OCI-LY7 (cell line): ENCODE measurements at regions not wholly inside any gene's neighbourhood (a gene's known extent, or its start where the extent isn't known, plus 50 kb on each side); places are given as distances from the start of the nearest gene placed in this dataset.

Experiments
- BruUV-seq: library from RNA; stranded (reverse); fragments of 400-500 nt; replicated peaks from 2 replicates; lab custom pipeline; 2021; lab: Mats Ljungman, UMichigan
- CTCF ChIA-PET: fragments of 300-600 bp; sonication (Branson Sonifier 250); formaldehyde crosslinking; loops from one replicate; lab custom pipeline; 2022; ENCODE audit warnings: antibody characterized with exemption; ENCODE audit not compliant: unreplicated experiment; lab: Charles Lee
- POLR2A ChIA-PET: fragments of 300-600 bp; sonication (Branson Sonifier 250); formaldehyde crosslinking; loops from one replicate; lab custom pipeline; 2022; ENCODE audit warnings: antibody characterized with exemption; lab: Charles Lee
- DNase-seq: peaks from one replicate; pipeline ENCODE4 v3.0.0-alpha.2; 2015; ENCODE audit warnings: low spot score
- H2AFZ ChIP-seq: fragments of 200-600 bp; sonication (generic), shearing (Covaris generic); 2 replicates; pipeline ENCODE4 v1.6.1; 2014; ENCODE audit warnings: mild to moderate bottlenecking, antibody characterized with exemption, low read length, moderate library complexity
- H3K27ac ChIP-seq: fragments of 200-600 bp; sonication (generic); 2 replicates; pipeline ENCODE4 v1.5.1; 2014; ENCODE audit warnings: mixed run types, low read depth, mild to moderate bottlenecking, moderate library complexity, low read length, inconsistent platforms; ENCODE audit not compliant: poor library complexity, severe bottlenecking
- H3K36me3 ChIP-seq: fragments of 200-600 bp; sonication (generic); 2 replicates; pipeline ENCODE4 v1.6.1; 2014; ENCODE audit warnings: mild to moderate bottlenecking, antibody characterized with exemption, low read length, moderate library complexity, mixed read lengths; ENCODE audit not compliant: insufficient read depth
- H3K4me1 ChIP-seq: fragments of 200-600 bp; sonication (generic); 2 replicates; pipeline ENCODE4 v1.5.1; 2014; ENCODE audit warnings: mild to moderate bottlenecking, low read length; ENCODE audit not compliant: insufficient read depth, poor library complexity, severe bottlenecking
- H3K4me2 ChIP-seq: fragments of 200-600 bp; sonication (generic); 2 replicates; pipeline ENCODE4 v1.6.1; 2014; ENCODE audit warnings: mild to moderate bottlenecking, low read length
- H3K4me3 ChIP-seq: fragments of 200-600 bp; sonication (generic); 2 replicates; pipeline ENCODE4 v1.5.1; 2014; ENCODE audit warnings: mild to moderate bottlenecking, low read depth, low read length; ENCODE audit not compliant: poor library complexity, severe bottlenecking
- H3K79me2 ChIP-seq: fragments of 200-600 bp; sonication (generic); 2 replicates; pipeline ENCODE4 v1.6.1; 2016; ENCODE audit warnings: low read depth, mild to moderate bottlenecking, low read length, moderate library complexity, mixed read lengths; ENCODE audit not compliant: insufficient read depth
- H3K9me2 ChIP-seq: fragments of 200-600 bp; sonication (generic); 2 replicates; pipeline ENCODE4 v1.6.1; 2016; ENCODE audit warnings: mild to moderate bottlenecking, low read length, mixed read lengths; ENCODE audit not compliant: insufficient read depth
- H3K9me3 ChIP-seq: fragments of 200-600 bp; sonication (generic); 2 replicates; pipeline ENCODE4 v1.6.1; 2014; ENCODE audit warnings: mild to moderate bottlenecking, mixed run types, low read length, mixed read lengths
- H4K20me1 ChIP-seq: fragments of 200-600 bp; sonication (generic); 2 replicates; pipeline ENCODE4 v1.6.1; 2014; ENCODE audit warnings: mild to moderate bottlenecking, antibody characterized with exemption, low read length, moderate library complexity, mixed read lengths; ENCODE audit not compliant: insufficient read depth
- CTCF ChIP-seq: fragments of 200-600 bp; sonication (generic); conservative IDR thresholded peaks from 2 replicates; pipeline ENCODE4 v1.5.1; 2014; ENCODE audit warnings: mild to moderate bottlenecking, antibody characterized with exemption, low read length, moderate library complexity, mixed read lengths
- EZH2phosphoT487 ChIP-seq: fragments of 200-600 bp; sonication (generic); IDR thresholded peaks from 2 replicates; pipeline ENCODE4 v1.6.1; 2018; ENCODE audit warnings: low read depth, borderline replicate concordance, mild to moderate bottlenecking, mixed run types, antibody characterized with exemption, low read length, moderate library complexity, mixed read lengths
- intact Hi-C: fragments of 100-400 bp; cut with micrococcal nuclease; formaldehyde crosslinking; loops from one replicate; pipeline ENCODE4 v1.10.0; 2022; ENCODE audit not compliant: unreplicated experiment

- intact Hi-C loops, result loop anchor here (10.0 kb wide), 1 partner anchor 85 kb away; no protein-coding TSS in a partner anchor
- Histone ChIP-seq H3K4me1 (no peaks in the 10 kb centered on the region), H3K9me3 (no peaks in the 10 kb centered on the region), H4K20me1 (no peaks in the 10 kb centered on the region), H3K4me3 (no peak overlapping the region), H3K4me2 (no peak overlapping the region), H2AFZ (no peak overlapping the region), H3K27ac (no peak overlapping the region), H3K79me2 (no peaks in the 10 kb centered on the region), H3K36me3 (no peaks in the 10 kb centered on the region), H3K9me2 (no peaks in the 10 kb centered on the region)
- no peak for DNase-seq
- TF ChIP-seq CTCF, result no peak
- TF ChIP-seq EZH2phosphoT487, result no peak
- ChIA-PET CTCF (no interaction called here), POLR2A (interaction anchor here (0.8 kb wide), 1 partner anchor 310 kb away, joined by 5 read pairs; no protein-coding TSS in a partner anchor)
- BruUV-seq, result no TSS peak
Observed at GRCh38 chr17:34859652-34860051, 101.6 kb downstream of the CCT6B start.

GRCh38 chr17:34858591-34859565 lies 102.4 kb downstream of the CCT6B start:
- no peak overlapping the region for H2AFZ ChIP-seq
- H3K9me3 ChIP-seq, result no peaks in the 10 kb centered on the region
- DNase-seq, result no peak
- H3K4me2 ChIP-seq, result no peak overlapping the region
- H3K79me2 ChIP-seq, result no peaks in the 10 kb centered on the region
- CTCF ChIA-PET, result no interaction called here
- no peak for TF ChIP-seq CTCF
- no peak for TF ChIP-seq EZH2phosphoT487
- no TSS peak for BruUV-seq
- POLR2A ChIA-PET, result no interaction called here
- H4K20me1 ChIP-seq, result no peaks in the 10 kb centered on the region
- intact Hi-C loops, result no loop called here
- no peaks in the 10 kb centered on the region for H3K4me1 ChIP-seq
- no peak overlapping the region for H3K27ac ChIP-seq
- no peaks in the 10 kb centered on the region for H3K9me2 ChIP-seq
- H3K4me3 ChIP-seq, result no peak overlapping the region
- H3K36me3 ChIP-seq, result no peaks in the 10 kb centered on the region

GRCh38 chr17:34853924-34854323 lies 107.3 kb downstream of the CCT6B start:
- TF ChIP-seq CTCF, result no peak
- Histone ChIP-seq H3K9me2 (no peaks in the 10 kb centered on the region), H3K36me3 (no peaks in the 10 kb centered on the region), H2AFZ (no peak overlapping the region), H3K4me1 (no peaks in the 10 kb centered on the region), H3K27ac (no peak overlapping the region), H3K79me2 (no peaks in the 10 kb centered on the region), H4K20me1 (no peaks in the 10 kb centered on the region), H3K4me3 (no peak overlapping the region), H3K4me2 (no peak overlapping the region), H3K9me3 (no peaks in the 10 kb centered on the region)
- intact Hi-C loops, result no loop called here
- no TSS peak for BruUV-seq
- CTCF ChIA-PET, result no interaction called here
- POLR2A ChIA-PET, result interaction anchor here (1.3 kb wide), 1 partner anchor 9 kb away, joined by 3 read pairs; no protein-coding TSS in a partner anchor
- no peak for DNase-seq
